LNCaP clone FGC (cell line): ENCODE measurements at regions not wholly inside any gene's neighbourhood (a gene's known extent, or its start where the extent isn't known, plus 50 kb on each side); places are given as distances from the start of the nearest gene placed in this dataset.

Source experiments
- DNase-seq: peaks from one replicate; pipeline ENCODE4 v3.0.0-alpha.2; 2011; ENCODE audit warnings: low read depth
- H3K4me3 ChIP-seq: 2 replicates; pipeline ENCODE4 v1.5.1; 2011; ENCODE audit warnings: mild to moderate bottlenecking, low read depth, low read length, control low read depth
- TF ChIP-seq, protein P1 (sequence below): IDR thresholded peaks from 2 replicates; pipeline ENCODE4 v1.5.1; 2012; ENCODE audit warnings: mild to moderate bottlenecking; ENCODE audit not compliant: control insufficient read depth, insufficient read depth; ENCODE audit errors: extremely low read depth

DNA sequence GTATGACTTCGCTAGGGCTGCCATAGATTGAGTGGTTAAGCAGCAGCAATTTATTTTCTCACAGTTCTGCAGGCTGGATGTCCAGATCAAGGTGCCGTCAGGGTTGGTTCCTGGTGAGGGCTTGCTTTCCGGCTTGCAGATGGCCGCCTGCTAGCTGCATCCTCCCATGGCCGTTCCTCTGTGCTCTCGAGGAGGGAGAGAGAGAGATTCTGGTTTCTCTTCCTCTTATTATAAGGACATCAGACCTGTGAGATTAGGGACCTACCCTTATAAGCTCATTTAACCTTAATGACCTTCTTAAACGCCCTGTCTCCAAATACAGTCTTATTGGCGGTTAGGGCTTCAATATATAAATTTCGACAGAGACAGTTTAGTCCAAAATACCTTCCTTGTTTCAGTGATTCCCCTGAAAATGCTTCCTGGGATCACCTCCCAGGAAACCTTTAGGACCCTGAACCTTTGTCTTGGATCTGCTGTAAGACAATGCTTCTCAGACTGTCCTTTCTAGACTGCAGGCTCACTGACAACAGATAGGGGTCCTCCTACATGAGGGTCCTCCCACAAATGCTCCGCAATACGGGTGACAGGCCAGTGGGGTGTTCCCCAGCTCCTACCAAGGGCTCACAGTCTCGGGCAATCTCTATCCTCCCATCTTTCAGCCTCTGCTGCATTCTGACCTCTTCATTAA, 82.5 kb upstream of the BAIAP2L1 start:
- DNase-seq = no peak
- no peak overlapping the region for H3K4me3 ChIP-seq
- TF ChIP-seq, protein P1, sequence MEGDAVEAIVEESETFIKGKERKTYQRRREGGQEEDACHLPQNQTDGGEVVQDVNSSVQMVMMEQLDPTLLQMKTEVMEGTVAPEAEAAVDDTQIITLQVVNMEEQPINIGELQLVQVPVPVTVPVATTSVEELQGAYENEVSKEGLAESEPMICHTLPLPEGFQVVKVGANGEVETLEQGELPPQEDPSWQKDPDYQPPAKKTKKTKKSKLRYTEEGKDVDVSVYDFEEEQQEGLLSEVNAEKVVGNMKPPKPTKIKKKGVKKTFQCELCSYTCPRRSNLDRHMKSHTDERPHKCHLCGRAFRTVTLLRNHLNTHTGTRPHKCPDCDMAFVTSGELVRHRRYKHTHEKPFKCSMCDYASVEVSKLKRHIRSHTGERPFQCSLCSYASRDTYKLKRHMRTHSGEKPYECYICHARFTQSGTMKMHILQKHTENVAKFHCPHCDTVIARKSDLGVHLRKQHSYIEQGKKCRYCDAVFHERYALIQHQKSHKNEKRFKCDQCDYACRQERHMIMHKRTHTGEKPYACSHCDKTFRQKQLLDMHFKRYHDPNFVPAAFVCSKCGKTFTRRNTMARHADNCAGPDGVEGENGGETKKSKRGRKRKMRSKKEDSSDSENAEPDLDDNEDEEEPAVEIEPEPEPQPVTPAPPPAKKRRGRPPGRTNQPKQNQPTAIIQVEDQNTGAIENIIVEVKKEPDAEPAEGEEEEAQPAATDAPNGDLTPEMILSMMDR = no peak

GRCh38 chr7:98479318-98479717, 78.4 kb upstream of the BAIAP2L1 start:
- H3K4me3 ChIP-seq = no peak overlapping the region
- DNase-seq = no peak
- TF ChIP-seq, protein P1 = no peak

- H3K4me3 ChIP-seq = no peak overlapping the region
- DNase-seq = no peak
- TF ChIP-seq, protein P1 = no peak
Observed at GRCh38 chr7:98475352-98475751, 74.5 kb upstream of the BAIAP2L1 start.

GRCh38 chr7:98474558-98474957, 73.7 kb upstream of the BAIAP2L1 start:
- no peak for DNase-seq
- TF ChIP-seq, protein P1 = no peak
- no peak overlapping the region for H3K4me3 ChIP-seq

DNA sequence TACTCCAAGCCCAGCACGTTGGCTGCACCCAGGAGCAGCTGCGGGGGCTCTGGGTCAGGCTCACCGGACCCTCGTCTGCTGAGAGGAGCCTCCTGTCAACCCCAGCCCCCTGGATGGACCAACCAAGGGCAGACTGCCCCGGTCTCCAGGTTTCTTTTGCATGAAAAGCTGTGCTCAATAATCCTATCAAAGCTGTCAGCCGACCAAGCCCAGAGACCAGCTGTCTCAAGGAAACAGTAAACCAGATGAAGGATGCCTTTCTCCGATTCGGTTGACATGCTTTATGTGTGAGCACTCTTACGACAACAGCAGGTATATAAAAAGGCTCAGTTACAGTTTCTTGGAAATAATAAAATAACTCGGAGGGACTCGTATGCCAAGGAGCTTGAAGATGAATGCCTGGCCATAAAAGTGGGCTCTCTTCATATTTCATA, 71.6 kb upstream of the BAIAP2L1 start:
- no peak overlapping the region for H3K4me3 ChIP-seq

GRCh38 chr7:98470485-98471240, 69.8 kb upstream of the BAIAP2L1 start:
- TF ChIP-seq, protein P1 = no peak
- H3K4me3 ChIP-seq = no peak overlapping the region
- DNase-seq = no peak

More for the DNA sequence above, 71.6 kb upstream of the BAIAP2L1 start:
- no peak for DNase-seq
- TF ChIP-seq, protein P1 = no peak

GRCh38 chr7:98469088-98469487, 68.2 kb upstream of the BAIAP2L1 start:
- TF ChIP-seq, protein P1 = no peak
- no peak for DNase-seq
- H3K4me3 ChIP-seq = no peak overlapping the region
